CD4-positive, alpha-beta T cell treated with Interleukin-10 for 1 hour (primary cell): ENCODE measurements at regions not wholly inside any gene's neighbourhood (a gene's known extent, or its start where the extent isn't known, plus 50 kb on each side); places are given as distances from the start of the nearest gene placed in this dataset.

Experiments
- DNase-seq: peaks from one replicate; pipeline ENCODE4 v3.0.0-alpha.2; 2020

DNA sequence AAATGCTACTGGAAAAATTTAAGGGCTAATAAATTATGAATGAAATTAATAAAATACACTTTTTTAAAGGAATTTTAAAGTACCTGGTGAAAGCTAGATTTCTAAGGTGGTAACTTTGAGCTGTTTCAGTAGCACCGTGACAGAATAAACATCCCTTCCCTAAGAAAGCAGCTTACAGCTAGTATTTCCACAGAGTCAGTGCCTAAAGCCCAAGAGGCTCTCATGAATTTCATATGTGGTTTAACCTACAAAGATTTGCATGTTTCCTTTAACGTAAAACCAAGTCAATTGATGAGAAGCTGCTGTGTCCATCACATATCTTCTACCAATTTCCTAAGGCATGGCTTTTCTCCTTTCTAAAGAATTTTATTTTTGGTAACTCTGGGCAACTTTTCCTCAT is 56.8 kb downstream of the IFNG start:
- DNase-seq, result no peak

DNA sequence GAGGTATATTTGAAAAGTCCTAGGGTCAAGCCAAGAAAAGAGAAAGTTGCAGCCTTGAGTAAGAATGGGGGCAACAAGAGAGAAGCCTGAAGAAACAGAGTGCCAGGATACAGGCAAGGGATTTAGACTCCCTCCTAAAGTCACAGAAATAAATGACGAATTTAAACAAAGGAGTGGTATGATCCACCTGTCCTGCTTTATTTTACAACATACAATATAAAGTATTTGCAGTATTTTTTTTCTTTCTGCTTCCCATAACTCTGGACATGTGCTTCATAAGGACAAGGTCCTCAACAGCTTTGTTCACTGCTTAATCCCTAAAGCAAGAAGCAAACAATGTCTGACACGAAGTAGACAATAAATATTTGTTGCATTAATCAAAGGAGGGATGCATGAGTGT is 57.4 kb downstream of the IFNG start:
- DNase-seq, result no peak

DNA sequence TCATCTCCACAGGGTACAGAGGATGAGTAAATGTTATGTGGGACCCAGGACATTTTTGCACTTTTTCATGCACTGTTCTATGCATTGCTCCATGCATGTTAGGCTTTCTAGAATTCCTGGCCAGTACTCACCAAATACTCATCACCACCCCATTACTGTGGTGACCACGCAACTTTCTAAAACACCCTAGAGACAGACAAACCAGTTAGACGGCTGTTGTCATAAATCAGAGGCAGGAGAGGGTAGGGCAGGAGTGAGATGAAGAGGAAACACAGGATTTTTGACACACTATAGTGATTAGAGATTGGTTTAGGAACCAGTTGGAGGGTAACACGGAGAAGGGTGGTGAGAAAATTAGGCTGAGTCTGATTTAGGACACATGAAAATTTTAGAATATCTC is 59.3 kb downstream of the IFNG start:
- no peak for DNase-seq

DNA sequence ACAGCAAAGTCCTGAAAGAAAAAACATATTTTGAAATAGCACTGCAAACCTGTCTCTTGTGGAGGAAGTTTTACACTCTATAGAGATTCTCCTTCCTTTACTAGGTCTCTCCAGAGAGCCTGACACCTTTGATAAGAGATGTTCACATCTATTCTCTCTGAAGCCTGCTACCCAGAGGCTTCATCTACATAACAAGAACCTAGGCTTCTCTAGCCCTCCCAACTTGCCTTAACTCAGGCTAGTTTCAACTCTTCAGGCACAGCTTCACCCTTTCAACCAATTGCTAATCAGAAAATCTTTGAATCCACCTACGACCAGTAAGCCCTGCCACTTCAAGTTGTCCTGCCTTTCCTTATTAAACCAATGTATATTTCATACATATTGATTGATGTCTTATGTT is 60.6 kb downstream of the IFNG start:
- DNase-seq, result no peak

DNA sequence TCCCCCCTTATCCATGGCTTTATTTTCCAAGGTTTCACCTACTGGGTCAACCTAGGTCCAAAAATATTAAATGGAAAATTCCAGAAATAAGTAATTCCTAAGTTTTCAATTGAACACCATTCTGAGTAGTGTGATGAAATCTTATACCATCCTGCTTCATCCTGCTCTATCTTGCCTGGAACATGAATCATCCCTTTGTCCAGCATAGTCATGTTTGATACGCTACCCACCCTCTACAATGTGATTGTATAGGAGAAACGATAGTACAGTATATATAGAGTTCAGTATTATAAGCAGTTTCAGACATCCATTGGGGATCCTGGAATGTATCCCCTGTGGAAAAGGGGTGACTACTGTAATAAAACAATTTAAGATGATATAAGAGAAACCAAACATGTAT is 62.2 kb downstream of the IFNG start:
- DNase-seq, result no peak

DNA sequence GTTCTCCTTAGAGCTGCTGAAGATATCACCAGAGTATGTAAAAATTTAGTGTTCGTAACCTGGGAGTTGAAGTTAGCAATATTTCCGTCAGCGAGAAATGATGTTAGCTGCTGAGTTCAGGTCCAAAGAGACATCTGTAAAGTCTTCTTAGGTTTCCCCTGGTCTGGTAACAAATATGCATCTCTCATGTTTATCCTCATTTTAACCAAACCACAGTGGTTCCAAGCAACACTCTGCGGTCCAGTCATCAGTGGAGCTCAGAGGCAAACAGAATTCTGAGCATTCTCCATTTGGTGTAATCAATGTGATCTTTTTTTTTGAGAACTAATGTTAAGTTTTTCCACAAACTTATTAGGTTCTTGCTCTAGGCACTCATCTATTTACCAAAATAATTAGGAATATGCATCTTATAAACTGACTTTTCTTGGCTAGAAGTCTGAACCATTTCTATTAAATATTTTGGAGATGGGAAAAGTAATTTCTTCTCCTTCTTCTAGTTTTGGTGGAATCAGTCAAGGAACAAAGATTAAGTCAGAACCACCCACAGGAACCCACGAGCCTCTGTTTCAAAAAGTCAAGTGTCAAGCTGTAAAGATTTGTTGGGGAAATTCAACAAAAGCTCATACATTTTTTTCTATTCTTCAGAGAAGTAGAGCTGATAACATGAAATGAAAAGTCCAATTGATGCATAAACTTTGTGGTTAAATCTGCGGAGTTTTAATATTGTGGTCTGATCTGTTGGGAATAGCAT is 64.7 kb downstream of the IFNG start:
- DNase-seq, result no peak

DNA sequence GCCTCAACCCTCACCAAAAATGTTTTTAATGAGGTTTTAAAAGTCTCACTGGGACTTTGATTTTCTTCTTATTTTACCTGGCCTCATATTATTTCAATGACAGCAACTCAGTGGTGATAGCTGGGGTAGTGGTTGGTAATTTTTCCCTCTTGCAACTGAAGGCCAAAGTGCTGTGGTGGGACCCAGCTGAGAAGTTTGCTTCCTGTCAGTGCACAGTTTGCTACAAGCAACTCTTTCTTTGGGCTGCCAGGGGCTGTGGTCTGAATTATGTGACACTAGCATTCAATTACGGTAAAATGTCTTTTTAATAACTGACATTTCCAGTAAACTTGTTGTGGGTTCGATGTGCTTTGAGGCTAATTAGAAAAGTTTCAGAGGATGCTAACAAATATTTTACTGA is 65.3 kb downstream of the IFNG start:
- DNase-seq, result no peak

DNA sequence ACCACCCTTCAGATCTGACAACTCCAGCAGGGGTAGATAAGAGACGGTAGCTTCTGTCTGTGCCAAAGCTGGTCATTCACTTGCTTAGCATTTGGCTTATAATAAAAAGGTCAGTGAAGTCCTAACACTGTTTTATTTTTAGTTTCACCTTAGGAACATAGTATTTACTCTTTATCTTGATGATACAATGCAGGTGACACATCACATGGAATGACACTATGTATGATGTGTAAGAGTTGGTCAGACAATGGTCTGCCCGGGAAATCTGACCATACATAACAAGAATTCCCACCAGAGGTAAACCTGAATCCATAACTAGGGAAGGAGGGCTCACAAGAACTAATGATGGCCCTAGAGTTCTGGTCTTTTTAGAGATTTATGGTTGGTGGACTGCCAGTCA is 66.6 kb downstream of the IFNG start:
- no peak for DNase-seq

DNA sequence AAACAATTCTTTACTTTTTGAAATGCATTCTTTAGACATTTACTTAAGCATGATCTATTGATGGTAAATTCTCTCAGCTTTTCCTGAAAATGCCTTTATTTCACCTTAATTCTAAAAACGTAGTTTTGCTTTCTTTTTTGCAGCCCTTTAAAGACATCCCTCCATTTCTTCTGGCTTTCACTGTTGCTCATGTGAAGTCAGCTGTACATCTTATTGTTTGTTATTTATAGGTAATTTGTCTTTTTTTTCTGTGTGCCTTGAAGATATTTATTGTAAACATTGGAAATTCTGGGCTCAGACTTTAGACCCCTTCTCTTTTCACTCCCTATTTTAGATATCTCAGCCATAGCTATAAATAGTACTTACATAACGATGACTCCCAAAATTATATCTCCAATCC is 70.4 kb downstream of the IFNG start:
- DNase-seq, result no peak

DNA sequence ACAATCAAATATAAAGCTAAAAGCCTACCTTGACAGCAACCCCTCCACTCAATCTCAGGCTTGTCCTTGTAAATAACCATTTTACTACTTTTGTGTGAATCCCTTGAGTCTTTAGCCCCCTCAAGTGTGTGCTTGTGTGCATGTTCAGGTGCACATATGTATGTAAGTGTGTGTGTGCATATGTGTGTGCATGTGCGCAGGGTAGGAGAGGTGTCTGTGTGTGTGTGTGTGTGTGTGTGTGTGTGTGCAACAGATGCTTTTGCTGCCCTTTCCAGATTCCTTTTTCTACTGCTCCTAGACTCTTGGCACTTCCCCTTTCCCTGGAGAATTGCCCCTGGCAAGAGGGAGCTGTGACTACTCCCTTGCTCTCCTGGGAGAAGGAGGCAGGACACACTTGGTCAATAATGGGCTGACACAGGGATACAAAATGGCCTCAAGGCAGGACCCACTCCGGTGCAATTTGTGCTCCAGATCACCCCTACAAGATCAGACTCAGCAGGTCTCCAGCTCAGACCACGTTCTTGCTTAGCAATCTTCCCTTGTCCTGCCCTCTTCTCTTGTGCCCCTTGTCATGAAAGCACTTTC is 73.4 kb downstream of the IFNG start:
- no peak for DNase-seq

DNA sequence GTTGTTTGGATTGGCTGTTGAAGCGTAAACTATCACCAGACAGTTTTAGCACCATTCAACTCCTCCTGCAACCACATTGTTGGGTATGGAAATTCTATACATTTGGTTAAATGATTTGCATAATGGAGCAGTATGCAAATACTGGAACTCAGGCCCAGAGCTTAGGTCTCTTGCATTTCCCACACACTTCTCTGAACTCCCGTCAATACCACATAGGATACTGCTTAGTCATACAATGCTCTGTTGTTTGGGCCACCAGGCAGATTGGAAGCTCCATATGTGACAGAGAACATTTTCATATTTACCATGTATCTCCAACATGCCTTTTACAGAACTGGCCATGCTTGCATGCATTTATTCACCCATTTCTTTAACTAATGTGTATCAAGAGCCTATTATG is 78.0 kb downstream of the IFNG start:
- DNase-seq, result no peak

DNA sequence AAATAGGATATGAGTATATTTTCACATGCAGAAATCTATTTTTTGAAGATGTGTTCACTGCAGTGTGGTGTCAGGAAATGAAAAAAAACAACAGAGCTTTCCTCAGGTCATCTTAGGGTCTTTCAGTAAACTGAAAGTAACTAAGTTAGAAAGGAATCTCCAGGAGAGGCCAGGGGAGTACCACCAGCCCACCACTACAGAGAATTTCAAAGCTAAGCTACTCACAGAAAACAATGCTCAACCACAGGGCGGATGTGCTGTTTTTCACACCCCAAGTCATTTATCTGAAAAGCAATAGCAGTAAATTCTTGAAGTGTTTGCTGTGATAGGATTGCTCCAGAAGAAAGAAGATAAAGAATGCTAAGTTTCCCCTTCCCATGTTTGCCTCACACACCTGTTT is 79.0 kb downstream of the IFNG start:
- peak; percentile 48 for DNase-seq

DNA sequence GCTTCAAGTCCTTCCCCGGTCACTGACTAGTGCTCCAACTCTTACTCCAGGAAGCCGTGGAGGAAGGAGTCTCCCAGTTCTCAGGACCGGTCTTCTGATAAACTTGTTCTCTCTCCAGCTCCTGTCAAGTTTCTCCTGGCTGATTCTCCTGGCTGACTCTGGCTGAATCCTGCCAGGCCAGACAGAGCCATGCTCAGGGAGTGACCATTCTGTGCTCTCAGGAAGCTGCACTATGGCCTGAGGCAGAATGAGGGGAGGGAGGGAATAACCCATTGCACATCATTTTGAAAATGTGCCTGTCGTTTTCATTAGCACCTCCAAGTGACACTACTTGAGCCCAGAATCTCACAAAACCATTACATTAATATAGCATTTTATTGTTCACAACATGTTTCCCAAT is 80.8 kb downstream of the IFNG start:
- DNase-seq, result no peak

DNA sequence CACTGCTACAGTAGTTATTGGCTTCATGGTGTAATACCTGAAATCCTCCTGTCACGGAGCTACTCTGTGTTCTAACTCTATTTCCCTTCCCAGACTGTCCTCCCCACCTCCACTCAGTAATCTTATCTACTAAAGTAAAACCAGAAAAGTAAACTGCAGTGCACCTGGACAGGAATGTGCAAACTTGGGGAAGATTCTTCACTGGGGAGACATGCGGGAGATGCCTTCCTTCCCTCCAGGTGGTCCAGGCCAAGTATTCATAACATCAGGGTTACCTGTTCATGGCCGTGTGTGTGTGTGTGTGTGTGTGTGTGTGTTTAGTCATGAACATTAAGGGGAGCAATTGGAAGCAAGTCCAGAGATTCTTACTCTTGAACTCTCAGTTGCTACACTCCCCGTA is 84.1 kb downstream of the IFNG start:
- DNase-seq, result no peak

DNA sequence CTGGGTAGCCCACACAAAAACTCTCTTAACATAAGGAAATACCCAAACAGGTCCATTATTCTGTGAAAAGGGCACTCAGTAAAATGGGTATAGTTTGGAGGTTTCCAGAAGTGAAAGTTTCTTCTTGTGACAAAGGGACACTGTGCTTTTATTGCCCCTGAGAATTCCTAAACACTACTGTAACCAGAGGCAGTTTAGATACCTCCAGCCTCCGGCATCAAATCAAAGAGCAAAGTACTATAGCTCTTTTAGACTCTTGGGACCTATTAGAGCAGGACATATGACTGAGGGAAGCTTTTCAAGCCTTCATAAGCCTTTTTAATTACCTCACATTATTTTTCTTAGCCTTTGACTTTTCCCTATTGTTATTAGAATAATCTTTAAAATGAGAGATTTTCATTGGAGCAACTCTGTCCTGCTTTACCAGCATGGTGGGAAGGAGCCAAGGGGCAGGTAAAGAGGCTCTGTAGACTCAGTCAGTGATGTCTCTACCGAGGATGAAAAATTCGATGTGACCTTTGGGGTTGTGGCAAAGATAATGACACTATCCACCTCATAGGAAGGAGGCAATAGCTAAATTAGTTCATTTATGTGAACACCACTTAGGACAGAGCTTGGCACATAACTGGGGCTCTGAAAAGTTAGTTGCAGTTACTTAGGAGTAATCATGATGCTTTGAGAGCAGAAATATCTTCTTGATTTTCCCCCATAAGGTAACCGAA is 85.1 kb downstream of the IFNG start:
- no peak for DNase-seq

DNA sequence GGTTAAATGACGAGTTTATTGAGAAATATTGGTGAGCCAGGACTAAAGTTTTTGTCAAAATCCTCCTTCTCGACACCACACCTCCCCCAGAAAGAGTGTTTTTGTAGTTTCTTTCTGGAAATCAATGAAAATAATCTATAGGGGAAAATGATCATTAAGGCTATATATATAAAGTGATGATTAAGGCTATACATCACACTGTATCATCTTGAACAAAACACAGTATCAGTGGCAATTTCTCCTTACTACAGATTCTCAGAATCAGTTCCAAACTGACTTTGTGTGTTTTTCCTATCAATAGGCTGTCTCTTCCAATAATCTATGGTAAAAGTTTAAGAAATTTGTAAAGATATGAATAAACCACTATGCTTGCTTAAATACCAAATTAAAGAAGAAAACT is 81.7 kb downstream of the IFNG-AS1 start:
- DNase-seq, result no peak
